LNCAP (cell line): ENCODE measurements at regions not wholly inside any gene's neighbourhood (a gene's known extent, or its start where the extent isn't known, plus 50 kb on each side); places are given as distances from the start of the nearest gene placed in this dataset.

Experiments used
- TF ChIP-seq, protein P1 (sequence below): fragments of 450-650 bp; IDR thresholded peaks from 2 replicates; pipeline ENCODE4 v1.5.1; 2017; ENCODE audit warnings: mild to moderate bottlenecking

- TF ChIP-seq, protein P1, sequence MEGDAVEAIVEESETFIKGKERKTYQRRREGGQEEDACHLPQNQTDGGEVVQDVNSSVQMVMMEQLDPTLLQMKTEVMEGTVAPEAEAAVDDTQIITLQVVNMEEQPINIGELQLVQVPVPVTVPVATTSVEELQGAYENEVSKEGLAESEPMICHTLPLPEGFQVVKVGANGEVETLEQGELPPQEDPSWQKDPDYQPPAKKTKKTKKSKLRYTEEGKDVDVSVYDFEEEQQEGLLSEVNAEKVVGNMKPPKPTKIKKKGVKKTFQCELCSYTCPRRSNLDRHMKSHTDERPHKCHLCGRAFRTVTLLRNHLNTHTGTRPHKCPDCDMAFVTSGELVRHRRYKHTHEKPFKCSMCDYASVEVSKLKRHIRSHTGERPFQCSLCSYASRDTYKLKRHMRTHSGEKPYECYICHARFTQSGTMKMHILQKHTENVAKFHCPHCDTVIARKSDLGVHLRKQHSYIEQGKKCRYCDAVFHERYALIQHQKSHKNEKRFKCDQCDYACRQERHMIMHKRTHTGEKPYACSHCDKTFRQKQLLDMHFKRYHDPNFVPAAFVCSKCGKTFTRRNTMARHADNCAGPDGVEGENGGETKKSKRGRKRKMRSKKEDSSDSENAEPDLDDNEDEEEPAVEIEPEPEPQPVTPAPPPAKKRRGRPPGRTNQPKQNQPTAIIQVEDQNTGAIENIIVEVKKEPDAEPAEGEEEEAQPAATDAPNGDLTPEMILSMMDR: peak; percentile 33; the same call in 1 of the 2 replicates
Measured at GRCh38 chr10:118827466-118828155, 72.8 kb upstream of the CACUL1 start.

DNA sequence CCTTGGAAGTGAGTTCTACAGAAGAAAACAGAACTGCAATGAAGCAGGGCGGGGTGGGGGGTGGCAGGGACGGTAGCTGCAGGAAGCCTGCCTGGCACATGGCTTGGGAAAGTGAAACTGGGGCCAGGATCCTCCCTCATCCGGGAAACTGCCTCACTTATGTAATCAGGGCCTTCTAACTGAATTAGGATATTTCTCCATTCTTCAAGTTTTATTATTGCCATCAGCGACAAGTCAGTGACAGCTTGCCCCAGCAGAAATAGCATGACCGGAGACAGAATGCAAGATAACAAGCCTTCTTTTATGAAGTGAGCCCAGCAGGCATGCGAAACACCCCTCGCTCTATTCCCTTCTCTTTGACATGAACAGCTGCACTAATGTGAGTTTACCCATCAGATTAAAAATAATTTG, 77.5 kb upstream of the CACUL1 start:
- TF ChIP-seq, protein P1: no peak

GRCh38 chr10:118835682-118836326, 81.0 kb upstream of the CACUL1 start:
- TF ChIP-seq, protein P1: no peak

DNA sequence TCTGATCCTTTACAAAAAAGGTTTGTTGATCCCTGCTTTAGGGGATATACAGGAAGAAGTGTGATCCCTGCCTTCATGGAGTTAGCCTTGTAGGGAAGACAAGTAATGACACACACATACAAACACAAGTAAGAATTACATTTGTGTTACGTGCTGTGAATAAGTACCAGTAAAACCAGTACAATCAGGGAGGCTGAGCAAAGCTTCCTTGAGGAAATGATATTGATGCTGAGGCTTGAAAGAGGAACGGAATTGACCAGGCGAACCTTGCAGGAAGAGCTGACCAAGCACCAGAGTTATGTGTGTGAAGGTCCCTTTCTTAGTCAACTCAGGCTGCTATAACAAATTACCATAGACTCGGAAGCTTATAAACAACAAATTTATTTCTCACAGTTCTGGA, 83.6 kb upstream of the CACUL1 start:
- TF ChIP-seq, protein P1: no peak

DNA sequence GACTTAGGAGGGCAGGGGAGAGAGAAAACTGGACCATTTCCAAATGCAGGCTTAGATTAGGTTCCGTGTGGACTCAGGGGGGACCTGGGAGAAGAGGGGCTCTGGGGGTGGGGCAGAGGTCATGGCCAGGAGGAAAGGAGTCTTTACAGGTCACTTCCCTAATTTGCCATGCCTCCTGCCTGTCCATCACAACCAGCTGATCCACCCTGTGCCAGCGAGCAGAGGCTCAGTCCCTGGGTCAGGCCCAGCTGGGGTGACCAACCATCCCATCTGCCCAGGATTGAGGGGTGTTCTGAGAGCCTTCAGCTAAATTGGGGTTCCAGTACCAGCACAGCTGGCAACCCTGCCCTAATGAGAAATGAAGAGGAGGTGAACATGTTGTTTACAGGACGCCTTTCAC, 84.6 kb upstream of the CACUL1 start:
- TF ChIP-seq, protein P1: no peak

DNA sequence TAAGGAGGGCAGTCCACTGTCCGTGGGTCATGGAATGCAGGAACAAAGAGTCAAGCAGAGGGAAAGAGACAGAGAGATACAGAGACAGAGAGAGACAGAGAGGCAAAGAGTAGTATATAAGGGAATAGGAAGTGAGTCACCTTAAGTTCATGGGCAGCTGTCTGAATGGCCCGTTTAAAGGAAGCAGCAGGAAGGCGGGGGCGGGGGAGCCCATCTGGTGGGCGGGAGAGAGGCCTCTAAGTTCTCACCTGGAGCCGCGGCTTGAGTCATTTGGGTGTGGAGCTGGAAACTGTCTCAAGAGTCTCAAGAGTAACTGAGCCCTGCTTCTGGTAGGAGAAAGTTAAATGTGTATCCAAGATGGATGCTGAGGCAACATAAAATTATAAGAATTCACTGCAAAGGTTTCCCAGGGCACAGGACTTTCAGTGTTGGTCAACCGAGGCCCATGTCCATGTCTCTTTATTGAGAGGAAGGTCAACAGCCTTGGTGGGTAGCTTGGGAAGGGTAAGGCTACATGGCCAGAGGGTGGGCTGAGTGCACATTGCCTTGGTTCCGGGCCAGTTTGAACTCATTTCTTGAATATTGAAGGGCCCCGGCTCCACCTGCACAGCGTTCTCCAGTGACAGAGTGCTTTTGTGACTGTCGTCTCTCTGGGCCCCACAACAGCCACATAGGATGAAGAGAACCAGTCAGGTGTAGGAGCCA, 85.5 kb upstream of the CACUL1 start:
- TF ChIP-seq, protein P1: no peak

- TF ChIP-seq, protein P1: no peak
Measured at GRCh38 chr10:118840776-118841468, 86.2 kb upstream of the CACUL1 start.
